ENCODE measurements at regions not wholly inside any gene's neighbourhood (a gene's known extent, or its start where the extent isn't known, plus 50 kb on each side); places are given as distances from the start of the nearest gene placed in this dataset.

DNA sequence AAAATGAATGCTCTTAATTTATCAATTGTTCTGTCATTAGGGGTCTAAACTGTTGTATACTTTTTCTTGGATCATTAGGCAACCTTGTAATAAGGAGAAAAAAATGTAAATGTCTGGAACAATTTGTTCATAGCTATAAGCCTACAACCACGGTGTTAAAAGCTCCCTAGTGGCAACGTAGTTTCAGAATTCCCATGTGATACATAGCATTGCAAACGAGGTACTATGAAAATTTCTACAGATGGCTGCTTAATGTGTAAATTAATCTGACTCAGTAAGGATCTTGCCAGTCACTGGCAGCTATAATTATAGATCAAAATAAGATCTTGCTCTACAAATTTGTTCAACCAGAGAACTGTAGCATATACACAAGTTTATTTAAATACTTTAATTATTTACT is 304.1 kb upstream of the ADGRL4 start:
- H3K27ac ChIP-seq (replicated peaks): no peak overlapping the region

DNA sequence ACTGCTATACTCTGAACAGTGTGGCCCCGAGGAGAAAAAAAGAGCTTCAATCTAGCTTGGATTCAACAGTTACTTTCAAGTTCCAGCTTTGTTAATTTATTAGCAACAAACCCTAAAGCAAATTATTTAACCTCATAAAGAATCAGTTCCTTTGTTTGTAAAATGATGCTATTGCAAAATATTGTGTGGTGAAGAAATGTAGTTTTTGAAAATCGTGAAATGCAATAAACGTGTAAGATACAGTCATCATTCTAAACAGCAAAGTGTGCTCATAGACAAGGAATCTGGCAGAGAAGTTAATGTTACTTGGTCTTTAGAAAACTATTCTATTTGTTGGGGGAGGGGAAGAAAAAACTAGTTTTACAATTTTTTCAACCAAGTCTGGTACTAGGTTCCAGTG is 297.6 kb upstream of the ADGRL4 start:
- no peak overlapping the region for H3K4me3 ChIP-seq (replicated peaks; ENCODE audit: insufficient read depth, low read length)
- TF ChIP-seq SPI1 (IDR thresholded peaks at IDR 0.05; ENCODE audit: borderline replicate concordance, low read depth): no peak
- no peak for TF ChIP-seq GABPA (IDR thresholded peaks at IDR 0.05; ENCODE audit: low read depth)
- no peak for TF ChIP-seq POLR2AphosphoS5 (IDR thresholded peaks at IDR 0.05; ENCODE audit: low read depth)
- TF ChIP-seq, protein P1, sequence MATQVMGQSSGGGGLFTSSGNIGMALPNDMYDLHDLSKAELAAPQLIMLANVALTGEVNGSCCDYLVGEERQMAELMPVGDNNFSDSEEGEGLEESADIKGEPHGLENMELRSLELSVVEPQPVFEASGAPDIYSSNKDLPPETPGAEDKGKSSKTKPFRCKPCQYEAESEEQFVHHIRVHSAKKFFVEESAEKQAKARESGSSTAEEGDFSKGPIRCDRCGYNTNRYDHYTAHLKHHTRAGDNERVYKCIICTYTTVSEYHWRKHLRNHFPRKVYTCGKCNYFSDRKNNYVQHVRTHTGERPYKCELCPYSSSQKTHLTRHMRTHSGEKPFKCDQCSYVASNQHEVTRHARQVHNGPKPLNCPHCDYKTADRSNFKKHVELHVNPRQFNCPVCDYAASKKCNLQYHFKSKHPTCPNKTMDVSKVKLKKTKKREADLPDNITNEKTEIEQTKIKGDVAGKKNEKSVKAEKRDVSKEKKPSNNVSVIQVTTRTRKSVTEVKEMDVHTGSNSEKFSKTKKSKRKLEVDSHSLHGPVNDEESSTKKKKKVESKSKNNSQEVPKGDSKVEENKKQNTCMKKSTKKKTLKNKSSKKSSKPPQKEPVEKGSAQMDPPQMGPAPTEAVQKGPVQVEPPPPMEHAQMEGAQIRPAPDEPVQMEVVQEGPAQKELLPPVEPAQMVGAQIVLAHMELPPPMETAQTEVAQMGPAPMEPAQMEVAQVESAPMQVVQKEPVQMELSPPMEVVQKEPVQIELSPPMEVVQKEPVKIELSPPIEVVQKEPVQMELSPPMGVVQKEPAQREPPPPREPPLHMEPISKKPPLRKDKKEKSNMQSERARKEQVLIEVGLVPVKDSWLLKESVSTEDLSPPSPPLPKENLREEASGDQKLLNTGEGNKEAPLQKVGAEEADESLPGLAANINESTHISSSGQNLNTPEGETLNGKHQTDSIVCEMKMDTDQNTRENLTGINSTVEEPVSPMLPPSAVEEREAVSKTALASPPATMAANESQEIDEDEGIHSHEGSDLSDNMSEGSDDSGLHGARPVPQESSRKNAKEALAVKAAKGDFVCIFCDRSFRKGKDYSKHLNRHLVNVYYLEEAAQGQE (IDR thresholded peaks at IDR 0.05; ENCODE audit: insufficient replicate concordance, low read depth): no peak
- no peak for TF ChIP-seq CTCF (IDR thresholded peaks at IDR 0.05; ENCODE audit: insufficient read depth, low read length)
- H3K27me3 ChIP-seq (ENCODE audit: insufficient read depth, poor library complexity, severe bottlenecking): no peaks in the 10 kb centered on the region
- no peak for DNase-seq (ENCODE audit: low read depth in 1 of 2, low spot score in 1 of 2)
- no peak overlapping the region for H3K27ac ChIP-seq (replicated peaks)

More for the DNA sequence above, 304.1 kb upstream of the ADGRL4 start:
- no peaks in the 10 kb centered on the region for H3K27me3 ChIP-seq (ENCODE audit: insufficient read depth, poor library complexity, severe bottlenecking)
- TF ChIP-seq POLR2AphosphoS5 (IDR thresholded peaks at IDR 0.05; ENCODE audit: low read depth) (no peak), CTCF (IDR thresholded peaks at IDR 0.05; ENCODE audit: insufficient read depth, low read length) (no peak), GABPA (IDR thresholded peaks at IDR 0.05; ENCODE audit: low read depth) (no peak), SPI1 (IDR thresholded peaks at IDR 0.05; ENCODE audit: borderline replicate concordance, low read depth) (no peak)
- TF ChIP-seq, protein P1 (IDR thresholded peaks at IDR 0.05; ENCODE audit: insufficient replicate concordance, low read depth): no peak
- no peak for DNase-seq (ENCODE audit: low read depth in 1 of 2, low spot score in 1 of 2)
- no peak overlapping the region for H3K4me3 ChIP-seq (replicated peaks; ENCODE audit: insufficient read depth, low read length)

- Histone ChIP-seq H3K4me3 (replicated peaks; ENCODE audit: insufficient read depth, low read length) (no peak overlapping the region), H3K27me3 (ENCODE audit: insufficient read depth, poor library complexity, severe bottlenecking) (no peaks in the 10 kb centered on the region), H3K27ac (replicated peaks) (no peak overlapping the region)
- TF ChIP-seq, protein P1 (IDR thresholded peaks at IDR 0.05; ENCODE audit: insufficient replicate concordance, low read depth): no peak
- TF ChIP-seq SPI1 (IDR thresholded peaks at IDR 0.05; ENCODE audit: borderline replicate concordance, low read depth) (no peak), CTCF (IDR thresholded peaks at IDR 0.05; ENCODE audit: insufficient read depth, low read length) (no peak), GABPA (IDR thresholded peaks at IDR 0.05; ENCODE audit: low read depth) (no peak), POLR2AphosphoS5 (IDR thresholded peaks at IDR 0.05; ENCODE audit: low read depth) (no peak)
- DNase-seq (ENCODE audit: low read depth in 1 of 2, low spot score in 1 of 2): no peak
These were observed 296.5 kb upstream of the ADGRL4 start for GRCh38 chr1:79303040-79303439.
